ENCODE measurements at regions not wholly inside any gene's neighbourhood (a gene's known extent, or its start where the extent isn't known, plus 50 kb on each side); places are given as distances from the start of the nearest gene placed in this dataset.
"Not testable (repeated sequence)": the region's sequence is repeated elsewhere in the genome, so short reads cannot be mapped to it uniquely, and the experiment has no call there.

- peak; percentile 72 for DNase-seq (ENCODE audit: low spot score)
Observed at GRCh38 chr17:45585794-45586650, 95.5 kb upstream of the PLEKHM1 start.

GRCh38 chr17:45586651-45586934 lies 96.1 kb upstream of the PLEKHM1 start:
- not testable (repeated sequence) for DNase-seq (ENCODE audit: low spot score)

GRCh38 chr17:45592433-45592923 lies 102.0 kb upstream of the PLEKHM1 start:
- peak; percentile 76 for DNase-seq (ENCODE audit: low spot score)

- DNase-seq (ENCODE audit: low spot score): not testable (repeated sequence)
Observed at GRCh38 chr17:45596347-45596746, 105.8 kb upstream of the PLEKHM1 start.

- not testable (repeated sequence) for DNase-seq (ENCODE audit: low spot score)
Observed at GRCh38 chr17:45600052-45601012, 109.8 kb upstream of the PLEKHM1 start.

DNA sequence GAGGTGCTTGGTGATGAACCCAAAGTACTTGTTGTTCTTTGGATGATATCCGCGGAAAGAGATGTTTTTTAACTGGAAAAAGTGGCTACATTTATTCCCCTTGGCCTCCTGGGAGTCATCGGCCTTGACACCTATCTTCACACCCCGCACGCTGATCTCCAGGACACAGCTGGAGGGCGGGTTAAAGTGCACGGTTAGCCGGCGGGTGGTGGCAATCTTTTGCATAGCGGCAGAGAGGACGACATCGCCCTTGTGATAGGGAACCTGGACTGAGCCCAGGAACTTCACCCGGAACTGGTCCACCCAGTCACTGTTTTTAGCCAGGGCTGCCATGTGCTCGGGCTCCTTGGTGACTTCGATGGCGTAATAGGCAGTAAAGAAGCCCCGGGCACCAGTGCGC lies 110.5 kb upstream of the PLEKHM1 start:
- not testable (repeated sequence) for DNase-seq (ENCODE audit: low spot score)

- DNase-seq (ENCODE audit: low spot score): not testable (repeated sequence)
Observed at GRCh38 chr17:45601605-45602539, 111.4 kb upstream of the PLEKHM1 start.

- DNase-seq (ENCODE audit: low spot score): not testable (repeated sequence)
Observed at GRCh38 chr17:45605751-45606150, 115.2 kb upstream of the PLEKHM1 start.

DNA sequence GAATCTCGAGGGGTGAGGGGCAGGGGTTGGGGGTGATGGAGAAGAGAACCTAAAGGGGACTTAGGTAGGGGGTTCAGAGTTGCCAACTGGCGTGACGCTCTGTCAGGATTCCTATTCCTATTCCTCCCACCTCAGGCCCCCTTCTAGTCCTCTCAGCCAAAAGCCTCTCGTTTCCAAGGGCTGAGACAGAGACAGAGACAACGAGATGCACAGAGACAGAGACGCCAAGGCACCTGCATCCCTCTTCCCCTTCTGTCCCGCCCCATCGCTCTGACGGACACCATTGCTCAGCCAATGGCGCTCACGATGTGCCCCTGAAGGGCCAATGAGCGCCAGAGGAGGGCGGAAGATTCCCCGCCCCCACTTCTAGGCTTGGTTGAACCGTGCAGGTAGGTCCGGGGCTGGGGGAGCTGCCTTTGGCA lies 129.5 kb upstream of the PLEKHM1 start:
- DNase-seq (ENCODE audit: low spot score): peak; percentile 76

- not testable (repeated sequence) for DNase-seq (ENCODE audit: low spot score)
Observed at GRCh38 chr17:45620468-45620867, 129.9 kb upstream of the PLEKHM1 start.

- not testable (repeated sequence) for DNase-seq (ENCODE audit: low spot score)
Observed at GRCh38 chr17:45621087-45621486, 130.6 kb upstream of the PLEKHM1 start.

DNA sequence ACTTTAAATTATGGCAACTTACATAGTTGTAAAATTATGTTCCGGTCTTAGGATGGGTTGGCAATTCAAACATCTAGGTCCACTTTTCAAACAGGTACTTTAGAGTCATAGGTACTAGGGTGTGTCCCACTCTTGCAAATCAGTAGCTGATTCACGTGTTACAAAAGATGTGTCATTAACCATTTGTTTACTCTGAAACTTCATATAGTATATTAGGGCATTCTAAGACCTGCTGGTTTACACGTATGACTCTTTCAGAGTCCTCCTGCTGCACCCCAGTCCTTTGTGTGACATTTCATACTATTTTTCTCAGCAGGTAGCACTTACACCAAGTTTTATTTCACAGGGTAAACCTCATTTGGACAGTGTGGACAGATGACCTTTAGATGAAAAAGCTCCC lies 131.8 kb upstream of the PLEKHM1 start:
- not testable (repeated sequence) for DNase-seq (ENCODE audit: low spot score)

- no peak for DNase-seq (ENCODE audit: low spot score)
Observed at GRCh38 chr17:45628019-45628418, 137.5 kb upstream of the PLEKHM1 start.

GRCh38 chr17:45631941-45632340 lies 141.4 kb upstream of the PLEKHM1 start:
- DNase-seq (ENCODE audit: low spot score): no peak

- no peak for DNase-seq (ENCODE audit: low spot score)
Observed at GRCh38 chr17:45639297-45639849, 144.7 kb upstream of the CRHR1 start.

DNA sequence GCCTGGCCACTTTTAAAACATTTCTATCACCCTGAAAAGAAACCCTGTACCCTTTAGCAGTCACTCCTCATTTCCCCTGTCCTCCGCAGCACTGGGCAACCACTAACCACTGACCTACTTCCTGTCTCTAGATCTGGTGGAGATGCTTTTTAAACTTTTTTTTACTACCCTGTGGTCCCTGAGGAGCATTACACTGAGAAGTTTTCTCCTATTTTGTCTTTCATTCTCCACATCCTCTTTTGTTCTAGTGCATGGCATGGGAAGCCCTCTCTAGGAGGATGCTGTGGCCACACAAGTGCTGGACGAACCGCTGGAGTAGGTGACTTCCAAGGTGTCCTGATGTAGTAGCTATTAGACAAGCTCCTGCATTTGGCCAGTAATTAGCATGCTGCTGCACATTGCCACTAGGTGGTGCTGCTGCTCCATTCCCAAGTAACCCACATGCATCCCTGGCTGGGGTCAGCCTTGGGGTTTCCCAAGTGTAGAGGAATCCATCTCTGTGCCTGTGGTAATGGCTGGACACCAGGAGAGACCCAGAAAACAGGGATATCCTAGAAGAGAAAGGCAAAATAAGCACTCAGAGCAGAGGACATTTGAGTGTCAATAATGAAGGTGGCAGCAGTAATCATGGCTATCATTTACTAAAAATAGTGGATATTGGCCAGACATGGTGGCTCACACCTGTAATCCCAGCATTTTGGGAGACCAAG lies 143.8 kb upstream of the CRHR1 start:
- peak; percentile 81 for DNase-seq (ENCODE audit: low spot score)

DNA sequence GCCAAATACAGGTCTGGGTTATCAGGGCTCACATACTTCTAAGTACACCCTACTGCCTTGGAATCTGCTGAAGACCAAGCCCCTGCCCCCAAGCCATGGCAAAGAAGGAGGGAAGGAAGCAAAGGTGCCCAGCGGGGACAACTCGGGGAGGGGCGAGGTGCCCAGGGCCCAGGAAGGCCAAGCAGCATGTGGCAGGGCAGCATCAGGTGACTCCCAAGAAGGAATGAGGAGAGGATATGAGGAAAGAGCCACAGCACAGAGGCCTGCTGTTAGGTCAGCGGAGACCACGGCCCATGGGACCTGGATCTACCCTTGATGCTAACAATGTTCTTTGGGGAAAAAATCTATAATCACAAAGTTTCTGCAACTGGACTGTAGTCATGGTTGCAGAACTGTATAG lies 142.6 kb upstream of the CRHR1 start:
- DNase-seq (ENCODE audit: low spot score): no peak

GRCh38 chr17:45643591-45643990 lies 140.5 kb upstream of the CRHR1 start:
- DNase-seq (ENCODE audit: low spot score): no peak

DNA sequence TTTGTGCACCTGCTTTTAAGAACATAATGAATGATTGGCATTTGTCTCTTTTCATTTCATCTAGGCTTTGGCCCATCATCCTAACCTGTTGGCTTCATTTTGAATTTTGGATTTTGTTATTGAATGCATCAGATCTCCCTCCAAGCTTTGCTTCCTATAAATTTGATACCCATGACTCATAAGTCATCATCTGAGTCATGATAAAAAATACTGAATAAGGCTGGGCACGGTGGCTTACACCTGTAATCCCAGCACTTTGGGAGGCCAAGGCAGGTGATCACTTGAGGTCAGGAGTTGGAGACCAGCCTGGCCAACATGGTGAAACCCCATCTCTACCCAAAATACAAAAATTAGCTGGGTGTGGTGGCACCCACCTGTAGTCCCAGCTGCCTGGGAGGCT lies 139.5 kb upstream of the CRHR1 start:
- DNase-seq (ENCODE audit: low spot score): not testable (repeated sequence)

GRCh38 chr17:45645330-45645729 lies 138.8 kb upstream of the CRHR1 start:
- no peak for DNase-seq (ENCODE audit: low spot score)
